B cell (primary cell): ENCODE measurements at regions not wholly inside any gene's neighbourhood (a gene's known extent, or its start where the extent isn't known, plus 50 kb on each side); places are given as distances from the start of the nearest gene placed in this dataset.

Experiments
- ATAC-seq: fragments of 200-7000 bp; cut with Tn5 transposase; one replicate; pipeline ENCODE4 v1.10.0; 2021; ENCODE audit warnings: low read depth, mild to moderate bottlenecking, moderate number of reproducible peaks, moderate library complexity
- CTCF ChIA-PET: fragments of 350-600 bp; sonication (Branson Sonifier 250); formaldehyde crosslinking; loops from one replicate; lab custom pipeline; 2021; ENCODE audit warnings: antibody characterized with exemption, inconsistent platforms; lab: Charles Lee
- POLR2A ChIA-PET: fragments of 350-600 bp; sonication (Branson Sonifier 250); formaldehyde crosslinking; loops from one replicate; lab custom pipeline; 2021; ENCODE audit warnings: antibody characterized with exemption; lab: Charles Lee
- DNase-seq: peaks from one replicate; pipeline ENCODE4 v3.0.0; 2013
- H2AFZ ChIP-seq: 2 replicates; pipeline ENCODE4 v1.6.1; 2012; ENCODE audit warnings: mild to moderate bottlenecking, low read depth, low read length; ENCODE audit not compliant: insufficient read depth, poor library complexity, severe bottlenecking
- H3K27ac ChIP-seq, 2 donors: 1 replicate in 1 of 2; 2 replicates in 1 of 2; pipeline ENCODE4 v1.5.1; 2012 to 2013; ENCODE audit warnings: low read length in 2 of 2, mild to moderate bottlenecking in 2 of 2, moderate library complexity in 1 of 2
- H3K27me3 ChIP-seq, 4 experiments: fragments of 200-600 bp in 1 of 4; sonication (generic) in 1 of 4; replicated peaks in 1 of 4; 1 replicate in 2 of 4; 2 replicates in 2 of 4; pipeline versions ENCODE4 v1.6.1 to v1.7.0; 2013 to 2016; ENCODE audit warnings: low read length in 3 of 4, mild to moderate bottlenecking in 2 of 4, mixed read lengths in 1 of 4, moderate library complexity in 1 of 4; ENCODE audit not compliant: insufficient read depth in 4 of 4, control insufficient read depth in 3 of 4; ENCODE audit errors: control extremely low read depth in 1 of 4
- H3K36me3 ChIP-seq, 2 experiments: replicated peaks in 1 of 2; 1 replicate in 1 of 2; 2 replicates in 1 of 2; pipeline versions ENCODE4 v1.6.1 to v1.7.1; 2013; ENCODE audit warnings: low read length in 1 of 2; ENCODE audit not compliant: insufficient read depth in 2 of 2, control insufficient read depth in 1 of 2; ENCODE audit errors: control extremely low read depth in 1 of 2, extremely low read depth in 1 of 2
- H3K4me1 ChIP-seq, 2 donors: fragments of 200-600 bp in 1 of 2; sonication (generic) in 1 of 2; 1 replicate in 1 of 2; 2 replicates in 1 of 2; pipeline versions ENCODE4 v1.5.1 to v1.6.1; 2013 to 2017; ENCODE audit warnings: low read length in 2 of 2; ENCODE audit not compliant: control insufficient read depth in 2 of 2, insufficient read depth in 2 of 2
- H3K4me2 ChIP-seq: replicated peaks from 2 replicates; pipeline ENCODE3; 2012; ENCODE audit warnings: mild to moderate bottlenecking, low read depth, low read length; ENCODE audit not compliant: poor library complexity, severe bottlenecking
- H3K4me3 ChIP-seq, 5 experiments: fragments of 200-600 bp in 1 of 5; sonication (generic) in 1 of 5; 1 replicate in 3 of 5; 2 replicates in 2 of 5; pipeline versions ENCODE4 v1.5.1 to v1.7.0; 2011 to 2016; ENCODE audit warnings: low read length in 4 of 5, mild to moderate bottlenecking in 4 of 5, low read depth in 2 of 5, control low read depth in 1 of 5, moderate library complexity in 1 of 5; ENCODE audit not compliant: insufficient read depth in 1 of 5; ENCODE audit errors: control extremely low read depth in 1 of 5, extremely low read depth in 1 of 5
- H3K79me2 ChIP-seq: fragments of 200-600 bp; sonication (generic); one replicate; pipeline ENCODE4 v1.6.0; 2016; ENCODE audit warnings: low read length; ENCODE audit not compliant: control insufficient read depth, insufficient read depth
- H3K9ac ChIP-seq: fragments of 200-600 bp; sonication (generic); 2 replicates; pipeline ENCODE4 v1.6.1; 2017; ENCODE audit warnings: mild to moderate bottlenecking, low read length, moderate library complexity
- H3K9me3 ChIP-seq, 3 donors: one replicate each; pipeline versions ENCODE4 v1.6.1 to v1.7.1; 2013; ENCODE audit warnings: low read length in 2 of 3; ENCODE audit not compliant: control insufficient read depth in 2 of 3, insufficient read depth in 1 of 3; ENCODE audit errors: control extremely low read depth in 1 of 3
- H4K20me1 ChIP-seq: 2 replicates; pipeline ENCODE4 v1.6.0; 2012; ENCODE audit warnings: mild to moderate bottlenecking, low read length; ENCODE audit not compliant: insufficient read depth, control insufficient read depth, poor library complexity, severe bottlenecking
- H3K27ac Mint-ChIP-seq: one replicate; pipeline ENCODE4 v1.8.0; 2021; ENCODE audit warnings: mixed read lengths
- H3K27me3 Mint-ChIP-seq: one replicate; pipeline ENCODE4 v1.8.0; 2021; ENCODE audit warnings: mixed read lengths
- H3K4me1 Mint-ChIP-seq: one replicate; pipeline ENCODE4 v1.8.0; 2021; ENCODE audit warnings: mixed read lengths
- H3K4me3 Mint-ChIP-seq: one replicate; pipeline ENCODE4 v1.8.0; 2021; ENCODE audit warnings: mixed read lengths
- H3K9me3 Mint-ChIP-seq: one replicate; pipeline ENCODE4 v1.8.0; 2022; ENCODE audit warnings: mixed read lengths; ENCODE audit not compliant: insufficient read depth
- EZH2 ChIP-seq: IDR thresholded peaks from 2 replicates; pipeline ENCODE4 v1.6.1; 2012; ENCODE audit warnings: borderline replicate concordance, low read depth, mild to moderate bottlenecking, moderate library complexity, low read length; ENCODE audit not compliant: insufficient read depth, poor library complexity, severe bottlenecking
- WGBS: methylation state at CpG from one replicate; pipeline ENCODE4 v1.1.5; 2013; ENCODE audit warnings: missing lambda C conversion rate; ENCODE audit not compliant: insufficient coverage; 5-methylcytosine and 5-hydroxymethylcytosine counted together
- intact Hi-C: fragments of 100-400 bp; cut with micrococcal nuclease; formaldehyde crosslinking; loops from one replicate; pipeline ENCODE4 v1.10.0; 2022
- TF ChIP-seq, protein P1 (sequence below): fragments of 200-600 bp; IDR thresholded peaks from one replicate; pipeline ENCODE4 v1.8.0; 2022; ENCODE audit warnings: antibody characterized with exemption, mild to moderate bottlenecking

DNA sequence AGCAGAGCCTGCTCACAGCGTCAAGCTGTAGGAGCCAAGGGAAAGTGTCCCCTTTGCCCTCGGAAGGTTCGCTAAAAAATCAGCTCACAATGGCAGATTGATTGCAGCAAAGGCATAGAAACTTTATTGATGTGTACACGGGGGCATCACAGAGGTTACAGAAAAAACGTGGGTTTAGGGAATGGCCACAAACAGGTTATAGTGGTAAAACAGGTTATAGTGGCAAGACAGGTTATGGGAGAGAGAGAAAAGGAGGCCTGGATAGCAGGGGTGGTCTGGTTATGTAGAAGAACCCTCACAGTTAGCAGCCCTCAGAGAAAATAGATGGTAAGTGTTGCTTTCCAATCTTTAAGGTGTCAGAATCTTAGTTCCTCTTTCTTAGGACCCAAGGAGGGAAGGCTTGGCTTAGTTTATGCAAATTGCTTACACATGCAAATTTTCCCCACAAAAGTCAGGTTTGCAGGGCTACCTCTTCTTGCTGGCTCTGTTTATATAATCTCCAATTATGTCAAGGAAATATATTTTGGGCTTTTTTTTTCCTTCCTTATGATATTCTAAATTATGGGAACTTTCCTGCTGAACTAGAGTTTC is 113.7 kb downstream of the BMP15 start:
- Histone ChIP-seq H3K4me1 (peaks cover 4 to 5% of the 10 kb centered on the region in 2 donors), H3K27ac (no peak overlapping the region), H3K9me3 (peaks cover 0 to 9% (median 0%) of the 10 kb centered on the region in 3 donors), H3K4me3 (no peak overlapping the region), H3K27me3 (no peaks in the 10 kb centered on the region), H3K36me3 (no peaks in the 10 kb centered on the region), H3K4me2 (no peak overlapping the region), H3K79me2 (no peaks in the 10 kb centered on the region), H3K9ac (no peak overlapping the region), H4K20me1 (no peaks in the 10 kb centered on the region), H2AFZ (no peak overlapping the region)
- Mint-ChIP-seq H3K4me3 (no peak overlapping the region), H3K27ac (no peak overlapping the region), H3K4me1 (peaks cover 9% of the 10 kb centered on the region), H3K9me3 (no peaks in the 10 kb centered on the region), H3K27me3 (peaks cover 8% of the 10 kb centered on the region)
- no peak for TF ChIP-seq EZH2
- TF ChIP-seq, protein P1, sequence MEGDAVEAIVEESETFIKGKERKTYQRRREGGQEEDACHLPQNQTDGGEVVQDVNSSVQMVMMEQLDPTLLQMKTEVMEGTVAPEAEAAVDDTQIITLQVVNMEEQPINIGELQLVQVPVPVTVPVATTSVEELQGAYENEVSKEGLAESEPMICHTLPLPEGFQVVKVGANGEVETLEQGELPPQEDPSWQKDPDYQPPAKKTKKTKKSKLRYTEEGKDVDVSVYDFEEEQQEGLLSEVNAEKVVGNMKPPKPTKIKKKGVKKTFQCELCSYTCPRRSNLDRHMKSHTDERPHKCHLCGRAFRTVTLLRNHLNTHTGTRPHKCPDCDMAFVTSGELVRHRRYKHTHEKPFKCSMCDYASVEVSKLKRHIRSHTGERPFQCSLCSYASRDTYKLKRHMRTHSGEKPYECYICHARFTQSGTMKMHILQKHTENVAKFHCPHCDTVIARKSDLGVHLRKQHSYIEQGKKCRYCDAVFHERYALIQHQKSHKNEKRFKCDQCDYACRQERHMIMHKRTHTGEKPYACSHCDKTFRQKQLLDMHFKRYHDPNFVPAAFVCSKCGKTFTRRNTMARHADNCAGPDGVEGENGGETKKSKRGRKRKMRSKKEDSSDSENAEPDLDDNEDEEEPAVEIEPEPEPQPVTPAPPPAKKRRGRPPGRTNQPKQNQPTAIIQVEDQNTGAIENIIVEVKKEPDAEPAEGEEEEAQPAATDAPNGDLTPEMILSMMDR: no peak
- ChIA-PET POLR2A (no interaction called here), CTCF (interaction anchor here (0.5 kb wide), 1 partner anchor 11 kb away, joined by 3 read pairs; no protein-coding TSS in a partner anchor)
- DNase-seq (peak; percentile 5), ATAC-seq (no peak)
- intact Hi-C loops: no loop called here
- WGBS: 65% methylated on average over 2 of the region's 5 CpGs

DNA sequence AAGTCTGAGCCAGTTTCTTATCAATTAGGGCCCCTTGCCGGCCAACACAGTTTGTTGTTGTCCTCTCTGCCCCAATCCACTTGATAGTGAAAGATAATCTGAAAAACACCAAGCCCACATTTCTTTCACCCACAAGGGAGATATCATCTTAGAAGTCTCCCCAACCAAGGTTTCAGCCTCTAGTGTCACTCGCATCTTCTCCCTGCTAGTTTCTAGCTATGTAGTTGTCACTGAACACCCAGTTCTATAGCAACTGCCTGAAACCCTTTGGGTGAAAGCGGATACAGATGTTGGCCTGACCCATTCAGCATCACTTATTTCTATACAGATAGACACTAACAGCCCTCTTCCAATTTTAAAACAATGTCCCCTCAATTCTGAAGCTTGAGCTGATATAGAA is 116.3 kb downstream of the BMP15 start:
- Mint-ChIP-seq H3K4me1 (peaks cover 9% of the 10 kb centered on the region), H3K9me3 (no peaks in the 10 kb centered on the region), H3K27ac (no peak overlapping the region), H3K4me3 (no peak overlapping the region), H3K27me3 (peaks cover 3% of the 10 kb centered on the region)
- ATAC-seq (no peak), DNase-seq (no peak)
- no peak overlapping the region for H3K4me2 ChIP-seq
- H3K27me3 ChIP-seq: no peaks in the 10 kb centered on the region
- ChIA-PET CTCF (no interaction called here), POLR2A (no interaction called here)
- no peak overlapping the region for H2AFZ ChIP-seq
- no peaks in the 10 kb centered on the region for H3K79me2 ChIP-seq
- H4K20me1 ChIP-seq: no peaks in the 10 kb centered on the region
- H3K4me3 ChIP-seq: no peak overlapping the region
- H3K36me3 ChIP-seq: no peaks in the 10 kb centered on the region
- intact Hi-C loops: no loop called here
- H3K27ac ChIP-seq: no peak overlapping the region
- no peak for TF ChIP-seq EZH2
- TF ChIP-seq, protein P1: no peak
- H3K9ac ChIP-seq: no peak overlapping the region
- WGBS: no CpG with 5 or more reads among the region's 3 CpGs
- no peaks in the 10 kb centered on the region for H3K9me3 ChIP-seq
- H3K4me1 ChIP-seq: peaks cover 4 to 5% of the 10 kb centered on the region in 2 donors
